ENCODE measurements at regions not wholly inside any gene's neighbourhood (a gene's known extent, or its start where the extent isn't known, plus 50 kb on each side); places are given as distances from the start of the nearest gene placed in this dataset.

DNA sequence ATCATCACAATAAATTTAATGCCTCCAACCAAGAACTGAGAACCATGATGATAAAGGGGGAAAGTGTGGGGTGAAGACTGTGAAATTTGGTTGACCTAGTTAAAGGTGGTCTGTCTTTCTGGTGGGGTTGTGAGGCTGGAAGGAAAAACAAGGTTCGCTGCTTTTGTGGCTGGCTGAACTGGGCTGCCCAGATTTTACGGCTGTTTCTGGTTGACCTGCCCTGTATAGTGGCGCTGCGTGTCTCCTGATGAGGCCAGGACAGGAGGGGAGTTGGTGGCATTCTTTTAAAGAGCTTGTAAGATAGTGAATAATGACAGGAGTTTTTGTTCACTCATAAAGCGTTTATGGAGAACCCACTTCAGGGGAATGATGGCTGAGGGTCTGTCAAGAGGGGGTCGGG is 101.8 kb downstream of the CYP26A1 start:
- no peaks in the 10 kb centered on the region for H3K36me3 ChIP-seq
- intact Hi-C loops (cut with DNase I): no loop called here
- 78 to 82% methylated on average over 6 of the region's 6 CpGs for WGBS, 2 donors
- TF ChIP-seq CTCF (IDR thresholded peaks at IDR 0.05) (no peak), POLR2A (IDR thresholded peaks at IDR 0.05) (no peak)
- no peaks in the 10 kb centered on the region for H3K4me1 ChIP-seq
- H3K4me3 ChIP-seq: no peak overlapping the region
- peaks cover 0 to 4% (median 0%) of the 10 kb centered on the region in 3 donors for H3K9me3 ChIP-seq
- H3K27ac ChIP-seq: no peak overlapping the region
- peaks cover 0 to 10% (median 0%) of the 10 kb centered on the region in 4 donors for H3K27me3 ChIP-seq
- DNase-seq: no peak

DNA sequence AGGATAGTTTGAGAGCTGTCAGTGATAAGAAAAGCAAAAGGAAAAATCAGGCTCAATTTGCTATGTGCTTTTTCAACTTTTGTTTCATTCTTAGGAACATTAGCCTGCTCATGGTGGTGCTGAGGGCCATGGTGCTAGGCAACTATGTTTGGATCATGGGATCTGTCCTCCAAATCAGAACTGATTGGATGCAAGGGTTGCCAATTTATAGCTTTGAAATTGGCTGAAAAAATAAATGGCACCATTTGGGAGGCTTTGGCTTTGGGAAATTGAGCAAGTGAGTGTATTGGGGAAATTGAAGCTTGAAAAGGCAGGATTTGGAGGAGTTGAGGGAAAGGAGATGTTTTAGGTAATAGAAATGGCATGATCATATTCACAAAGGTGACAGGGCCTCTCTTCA is 103.8 kb downstream of the CYP26A1 start:
- Histone ChIP-seq H3K27me3 (peaks cover 0 to 10% (median 0%) of the 10 kb centered on the region in 4 donors), H3K27ac (no peak overlapping the region), H3K9me3 (no peaks in the 10 kb centered on the region), H3K4me1 (no peaks in the 10 kb centered on the region), H3K36me3 (no peaks in the 10 kb centered on the region), H3K4me3 (no peak overlapping the region)
- DNase-seq: no peak
- intact Hi-C loops (cut with DNase I): no loop called here
- TF ChIP-seq CTCF (IDR thresholded peaks at IDR 0.05): no peak
- TF ChIP-seq POLR2A (IDR thresholded peaks at IDR 0.05): no peak

DNA sequence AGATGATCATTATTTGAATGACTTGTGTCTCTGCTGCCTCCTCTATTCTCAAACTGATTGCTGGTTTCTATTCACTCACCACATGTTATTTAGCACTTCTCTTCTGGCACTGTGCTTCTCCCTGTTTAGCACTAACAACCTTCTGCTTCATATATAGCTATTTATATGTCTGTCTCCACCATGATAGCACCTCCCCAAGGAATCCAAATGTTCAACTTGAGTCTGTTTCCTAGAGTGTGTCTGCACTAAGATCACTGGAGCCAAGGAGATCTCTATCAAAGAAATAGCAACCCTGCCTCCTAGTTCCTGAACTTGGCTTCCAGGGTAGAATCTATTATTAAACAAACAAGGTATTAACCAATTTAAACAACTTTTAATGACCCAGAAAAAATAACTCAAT is 104.5 kb downstream of the CYP26A1 start:
- Histone ChIP-seq H3K9me3 (no peaks in the 10 kb centered on the region), H3K27ac (no peak overlapping the region), H3K27me3 (peaks cover 0 to 10% (median 0%) of the 10 kb centered on the region in 4 donors), H3K4me3 (no peak overlapping the region), H3K36me3 (no peaks in the 10 kb centered on the region), H3K4me1 (no peaks in the 10 kb centered on the region)
- intact Hi-C loops (cut with DNase I): no loop called here
- no peak for DNase-seq
- TF ChIP-seq CTCF (IDR thresholded peaks at IDR 0.05): no peak
- TF ChIP-seq POLR2A (IDR thresholded peaks at IDR 0.05): no peak

DNA sequence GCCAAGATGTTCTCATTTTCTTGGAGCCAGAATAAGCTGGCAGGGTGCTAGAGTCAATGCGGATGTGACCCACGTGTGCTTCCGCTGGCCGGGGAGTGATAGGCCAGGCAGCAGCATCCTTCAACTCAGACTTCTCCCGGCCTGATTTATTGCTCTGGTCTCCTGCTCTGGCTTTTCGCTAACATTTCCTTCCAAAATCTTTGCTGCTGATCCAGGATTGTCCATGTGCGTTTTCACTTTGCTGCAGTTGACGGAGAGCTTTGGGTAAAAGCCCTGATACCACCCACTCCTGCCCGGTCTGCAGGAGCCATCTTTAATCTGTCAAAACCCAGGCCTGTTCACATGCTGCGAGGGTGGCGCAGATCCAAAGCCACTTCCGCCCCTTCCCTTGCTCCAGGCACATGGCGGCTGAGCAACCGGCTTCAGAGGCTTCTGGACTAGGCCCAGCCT is 106.8 kb downstream of the CYP26A1 start:
- Histone ChIP-seq H3K36me3 (no peaks in the 10 kb centered on the region), H3K27me3 (peaks cover 0 to 2% (median 0%) of the 10 kb centered on the region in 4 donors), H3K9me3 (no peaks in the 10 kb centered on the region), H3K4me1 (no peaks in the 10 kb centered on the region), H3K4me3 (no peak overlapping the region), H3K27ac (no peak overlapping the region)
- TF ChIP-seq CTCF (IDR thresholded peaks at IDR 0.05) (no peak), POLR2A (IDR thresholded peaks at IDR 0.05) (no peak)
- WGBS, 2 donors: 63 to 77% methylated on average over 11 to 14 of the region's 14 CpGs
- intact Hi-C loops (cut with DNase I): no loop called here
- DNase-seq: no peak

GRCh38 chr10:93181271-93182048 is 107.8 kb downstream of the CYP26A1 start:
- no peak overlapping the region for H3K4me3 ChIP-seq
- no peaks in the 10 kb centered on the region for H3K4me1 ChIP-seq
- H3K27ac ChIP-seq: no peak overlapping the region
- H3K36me3 ChIP-seq: no peaks in the 10 kb centered on the region
- no peak for DNase-seq
- 70 to 86% methylated on average over 7 to 8 of the region's 8 CpGs for WGBS, 2 donors
- H3K27me3 ChIP-seq: no peaks in the 10 kb centered on the region
- intact Hi-C loops (cut with DNase I): no loop called here
- TF ChIP-seq POLR2A (IDR thresholded peaks at IDR 0.05) (no peak), CTCF (IDR thresholded peaks at IDR 0.05) (no peak)
- no peaks in the 10 kb centered on the region for H3K9me3 ChIP-seq

All from esophagus squamous epithelium (tissue), 5 donors.